Ishikawa (cell line): ENCODE measurements at regions not wholly inside any gene's neighbourhood (a gene's known extent, or its start where the extent isn't known, plus 50 kb on each side); places are given as distances from the start of the nearest gene placed in this dataset.

Source experiments
- CREB1 ChIP-seq: IDR thresholded peaks from 2 replicates; pipeline ENCODE4 v1.6.1; 2012; ENCODE audit warnings: low read depth
- EGR1 ChIP-seq: IDR thresholded peaks from 2 replicates; pipeline ENCODE4 v1.6.1; 2012
- EP300 ChIP-seq: IDR thresholded peaks from 2 replicates; pipeline ENCODE4 v1.6.1; 2012; ENCODE audit warnings: borderline replicate concordance
- FOXM1 ChIP-seq: IDR thresholded peaks from 2 replicates; pipeline ENCODE4 v1.6.1; 2012; ENCODE audit warnings: low read depth, borderline replicate concordance
- REST ChIP-seq: IDR thresholded peaks from 2 replicates; pipeline ENCODE4 v1.6.1; 2012; ENCODE audit warnings: low read depth, mild to moderate bottlenecking
- TAF1 ChIP-seq: IDR thresholded peaks from 2 replicates; pipeline ENCODE4 v1.6.1; 2012; ENCODE audit warnings: low read depth, mild to moderate bottlenecking
- YY1 ChIP-seq: IDR thresholded peaks from 2 replicates; pipeline ENCODE4 v1.6.1; 2012; ENCODE audit warnings: low read depth
- ZBTB7A ChIP-seq: IDR thresholded peaks from 2 replicates; pipeline ENCODE4 v1.6.1; 2012; ENCODE audit warnings: low read depth
- TF ChIP-seq, protein P1 (sequence below): IDR thresholded peaks from 2 replicates; pipeline ENCODE4 v1.6.1; 2012

GRCh38 chr6:98593676-98594075 lies 240.7 kb upstream of the POU3F2 start:
- TF ChIP-seq, protein P1, sequence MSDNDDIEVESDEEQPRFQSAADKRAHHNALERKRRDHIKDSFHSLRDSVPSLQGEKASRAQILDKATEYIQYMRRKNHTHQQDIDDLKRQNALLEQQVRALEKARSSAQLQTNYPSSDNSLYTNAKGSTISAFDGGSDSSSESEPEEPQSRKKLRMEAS = no peak
- TF ChIP-seq EP300 (no peak), FOXM1 (no peak), TAF1 (no peak), EGR1 (no peak), CREB1 (no peak), REST (no peak), YY1 (no peak), ZBTB7A (no peak)
